ENCODE measurements at regions not wholly inside any gene's neighbourhood (a gene's known extent, or its start where the extent isn't known, plus 50 kb on each side); places are given as distances from the start of the nearest gene placed in this dataset.

- Histone ChIP-seq H3K9me3 (no peaks in the 10 kb centered on the region), H3K36me3 (no peaks in the 10 kb centered on the region), H3K27ac (no peak overlapping the region), H3K4me3 (no peak overlapping the region), H3K27me3 (no peaks in the 10 kb centered on the region), H3K4me1 (peaks cover 0 to 4% (median 0%) of the 10 kb centered on the region in 4 donors)
- intact Hi-C loops (cut with DNase I; ENCODE audit: low total_unique reads) (no loop called here), in situ Hi-C loops (cut with MboI; ENCODE audit: low pct_ligation_motif_present in 1 of 4, low pct_unique_long_range_greater_than_20kb in 1 of 4, low sequenced_read_pairs in 3 of 4) (no loop called here)
- TF ChIP-seq EP300 (IDR thresholded peaks at IDR 0.05; ENCODE audit: low read depth): no peak
- no peak for TF ChIP-seq POLR2AphosphoS5 (IDR thresholded peaks at IDR 0.05)
- TF ChIP-seq CTCF (IDR thresholded peaks at IDR 0.05): no peak
- TF ChIP-seq POLR2A (IDR thresholded peaks at IDR 0.05): no peak
- DNase-seq: no peak
- 30 to 40% methylated on average over 2 of the region's 2 CpGs for WGBS, 2 donors (ENCODE audit: low coverage in 1 of 2)
These were observed 583.3 kb downstream of the TENT5A start for GRCh38 chr6:81169166-81169565.

- no peaks in the 10 kb centered on the region for H3K9me3 ChIP-seq
- no peak for DNase-seq
- no peak overlapping the region for H3K27ac ChIP-seq
- H3K36me3 ChIP-seq: no peaks in the 10 kb centered on the region
- intact Hi-C loops (cut with DNase I; ENCODE audit: low total_unique reads): no loop called here
- H3K27me3 ChIP-seq: no peaks in the 10 kb centered on the region
- H3K4me1 ChIP-seq: peaks cover 0 to 4% (median 0%) of the 10 kb centered on the region in 4 donors
- H3K4me3 ChIP-seq: no peak overlapping the region
- no peak for TF ChIP-seq CTCF (IDR thresholded peaks at IDR 0.05)
- TF ChIP-seq POLR2A (IDR thresholded peaks at IDR 0.05): no peak
- TF ChIP-seq EP300 (IDR thresholded peaks at IDR 0.05; ENCODE audit: low read depth): no peak
- TF ChIP-seq POLR2AphosphoS5 (IDR thresholded peaks at IDR 0.05): no peak
- in situ Hi-C loops (cut with MboI; ENCODE audit: low pct_ligation_motif_present in 1 of 4, low pct_unique_long_range_greater_than_20kb in 1 of 4, low sequenced_read_pairs in 3 of 4): no loop called here
These were observed 585.7 kb downstream of the TENT5A start for GRCh38 chr6:81166770-81167169.

- no peaks in the 10 kb centered on the region for H3K4me1 ChIP-seq
- in situ Hi-C loops (cut with MboI; ENCODE audit: low pct_ligation_motif_present in 1 of 4, low pct_unique_long_range_greater_than_20kb in 1 of 4, low sequenced_read_pairs in 3 of 4) (no loop called here), intact Hi-C loops (cut with DNase I; ENCODE audit: low total_unique reads) (no loop called here)
- no peak overlapping the region for H3K27ac ChIP-seq
- H3K36me3 ChIP-seq: no peaks in the 10 kb centered on the region
- no peaks in the 10 kb centered on the region for H3K27me3 ChIP-seq
- H3K9me3 ChIP-seq: no peaks in the 10 kb centered on the region
- H3K4me3 ChIP-seq: no peak overlapping the region
- no peak for TF ChIP-seq EP300 (IDR thresholded peaks at IDR 0.05; ENCODE audit: low read depth)
- no peak for TF ChIP-seq CTCF (IDR thresholded peaks at IDR 0.05)
- no peak for TF ChIP-seq POLR2A (IDR thresholded peaks at IDR 0.05)
- TF ChIP-seq POLR2AphosphoS5 (IDR thresholded peaks at IDR 0.05): no peak
- no peak for DNase-seq
- WGBS, 2 donors (ENCODE audit: low coverage in 1 of 2): 64 to 86% methylated on average over 2 of the region's 2 CpGs
These were observed 593.5 kb downstream of the TENT5A start for GRCh38 chr6:81158956-81159355.

GRCh38 chr6:81148751-81149150, 603.7 kb downstream of the TENT5A start:
- 43 to 64% methylated on average over 1 to 3 of the region's 3 CpGs for WGBS, 2 donors (ENCODE audit: low coverage in 1 of 2)
- Histone ChIP-seq H3K36me3 (no peaks in the 10 kb centered on the region), H3K27me3 (no peaks in the 10 kb centered on the region), H3K9me3 (peaks cover 0 to 3% of the 10 kb centered on the region in 2 donors), H3K4me1 (no peaks in the 10 kb centered on the region), H3K27ac (no peak overlapping the region), H3K4me3 (no peak overlapping the region)
- in situ Hi-C loops (cut with MboI; ENCODE audit: low pct_ligation_motif_present in 1 of 4, low pct_unique_long_range_greater_than_20kb in 1 of 4, low sequenced_read_pairs in 3 of 4): no loop called here
- TF ChIP-seq POLR2AphosphoS5 (IDR thresholded peaks at IDR 0.05) (no peak), EP300 (IDR thresholded peaks at IDR 0.05; ENCODE audit: low read depth) (no peak), CTCF (IDR thresholded peaks at IDR 0.05) (no peak), POLR2A (IDR thresholded peaks at IDR 0.05) (no peak)
- DNase-seq: no peak
- intact Hi-C loops (cut with DNase I; ENCODE audit: low total_unique reads): no loop called here

All from transverse colon (tissue), 4 donors.